ENCODE measurements at regions not wholly inside any gene's neighbourhood (a gene's known extent, or its start where the extent isn't known, plus 50 kb on each side); places are given as distances from the start of the nearest gene placed in this dataset.

- TF ChIP-seq E2F6 (IDR thresholded peaks at IDR 0.05; ENCODE audit: borderline replicate concordance, low read depth) (no peak), PBX3 (IDR thresholded peaks at IDR 0.05) (no peak), HDAC2 (IDR thresholded peaks at IDR 0.05) (no peak), KDM5A (IDR thresholded peaks at IDR 0.05) (no peak), MAX (IDR thresholded peaks at IDR 0.05) (no peak), POLR2A (IDR thresholded peaks at IDR 0.05; ENCODE audit: low read length) (no peak), SMC3 (IDR thresholded peaks at IDR 0.05) (no peak), EP300 (IDR thresholded peaks at IDR 0.05) (no peak), ZFP36 (IDR thresholded peaks at IDR 0.05; ENCODE audit: borderline replicate concordance, partially characterized antibody) (no peak)
- TF ChIP-seq, protein P1, sequence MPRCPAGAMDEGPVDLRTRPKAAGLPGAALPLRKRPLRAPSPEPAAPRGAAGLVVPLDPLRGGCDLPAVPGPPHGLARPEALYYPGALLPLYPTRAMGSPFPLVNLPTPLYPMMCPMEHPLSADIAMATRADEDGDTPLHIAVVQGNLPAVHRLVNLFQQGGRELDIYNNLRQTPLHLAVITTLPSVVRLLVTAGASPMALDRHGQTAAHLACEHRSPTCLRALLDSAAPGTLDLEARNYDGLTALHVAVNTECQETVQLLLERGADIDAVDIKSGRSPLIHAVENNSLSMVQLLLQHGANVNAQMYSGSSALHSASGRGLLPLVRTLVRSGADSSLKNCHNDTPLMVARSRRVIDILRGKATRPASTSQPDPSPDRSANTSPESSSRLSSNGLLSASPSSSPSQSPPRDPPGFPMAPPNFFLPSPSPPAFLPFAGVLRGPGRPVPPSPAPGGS (IDR thresholded peaks at IDR 0.05), result no peak
- TF ChIP-seq, protein P2, sequence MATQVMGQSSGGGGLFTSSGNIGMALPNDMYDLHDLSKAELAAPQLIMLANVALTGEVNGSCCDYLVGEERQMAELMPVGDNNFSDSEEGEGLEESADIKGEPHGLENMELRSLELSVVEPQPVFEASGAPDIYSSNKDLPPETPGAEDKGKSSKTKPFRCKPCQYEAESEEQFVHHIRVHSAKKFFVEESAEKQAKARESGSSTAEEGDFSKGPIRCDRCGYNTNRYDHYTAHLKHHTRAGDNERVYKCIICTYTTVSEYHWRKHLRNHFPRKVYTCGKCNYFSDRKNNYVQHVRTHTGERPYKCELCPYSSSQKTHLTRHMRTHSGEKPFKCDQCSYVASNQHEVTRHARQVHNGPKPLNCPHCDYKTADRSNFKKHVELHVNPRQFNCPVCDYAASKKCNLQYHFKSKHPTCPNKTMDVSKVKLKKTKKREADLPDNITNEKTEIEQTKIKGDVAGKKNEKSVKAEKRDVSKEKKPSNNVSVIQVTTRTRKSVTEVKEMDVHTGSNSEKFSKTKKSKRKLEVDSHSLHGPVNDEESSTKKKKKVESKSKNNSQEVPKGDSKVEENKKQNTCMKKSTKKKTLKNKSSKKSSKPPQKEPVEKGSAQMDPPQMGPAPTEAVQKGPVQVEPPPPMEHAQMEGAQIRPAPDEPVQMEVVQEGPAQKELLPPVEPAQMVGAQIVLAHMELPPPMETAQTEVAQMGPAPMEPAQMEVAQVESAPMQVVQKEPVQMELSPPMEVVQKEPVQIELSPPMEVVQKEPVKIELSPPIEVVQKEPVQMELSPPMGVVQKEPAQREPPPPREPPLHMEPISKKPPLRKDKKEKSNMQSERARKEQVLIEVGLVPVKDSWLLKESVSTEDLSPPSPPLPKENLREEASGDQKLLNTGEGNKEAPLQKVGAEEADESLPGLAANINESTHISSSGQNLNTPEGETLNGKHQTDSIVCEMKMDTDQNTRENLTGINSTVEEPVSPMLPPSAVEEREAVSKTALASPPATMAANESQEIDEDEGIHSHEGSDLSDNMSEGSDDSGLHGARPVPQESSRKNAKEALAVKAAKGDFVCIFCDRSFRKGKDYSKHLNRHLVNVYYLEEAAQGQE (IDR thresholded peaks at IDR 0.05), result no peak
- TF ChIP-seq, protein P3, sequence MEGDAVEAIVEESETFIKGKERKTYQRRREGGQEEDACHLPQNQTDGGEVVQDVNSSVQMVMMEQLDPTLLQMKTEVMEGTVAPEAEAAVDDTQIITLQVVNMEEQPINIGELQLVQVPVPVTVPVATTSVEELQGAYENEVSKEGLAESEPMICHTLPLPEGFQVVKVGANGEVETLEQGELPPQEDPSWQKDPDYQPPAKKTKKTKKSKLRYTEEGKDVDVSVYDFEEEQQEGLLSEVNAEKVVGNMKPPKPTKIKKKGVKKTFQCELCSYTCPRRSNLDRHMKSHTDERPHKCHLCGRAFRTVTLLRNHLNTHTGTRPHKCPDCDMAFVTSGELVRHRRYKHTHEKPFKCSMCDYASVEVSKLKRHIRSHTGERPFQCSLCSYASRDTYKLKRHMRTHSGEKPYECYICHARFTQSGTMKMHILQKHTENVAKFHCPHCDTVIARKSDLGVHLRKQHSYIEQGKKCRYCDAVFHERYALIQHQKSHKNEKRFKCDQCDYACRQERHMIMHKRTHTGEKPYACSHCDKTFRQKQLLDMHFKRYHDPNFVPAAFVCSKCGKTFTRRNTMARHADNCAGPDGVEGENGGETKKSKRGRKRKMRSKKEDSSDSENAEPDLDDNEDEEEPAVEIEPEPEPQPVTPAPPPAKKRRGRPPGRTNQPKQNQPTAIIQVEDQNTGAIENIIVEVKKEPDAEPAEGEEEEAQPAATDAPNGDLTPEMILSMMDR (IDR thresholded peaks at IDR 0.05), result no peak
Observed at GRCh38 chr15:39267685-39268084, 313.2 kb upstream of the THBS1 start.

Data from A549 (cell line).